H7 (cell line): ENCODE measurements at regions not wholly inside any gene's neighbourhood (a gene's known extent, or its start where the extent isn't known, plus 50 kb on each side); places are given as distances from the start of the nearest gene placed in this dataset.

Source experiments
- DNase-seq: peaks from one replicate; pipeline ENCODE4 v3.0.0; 2012
- H3K27me3 ChIP-seq: 2 replicates; pipeline ENCODE4 v1.6.0; 2011; ENCODE audit warnings: mild to moderate bottlenecking, low read length; ENCODE audit not compliant: control insufficient read depth, insufficient read depth
- H3K36me3 ChIP-seq: replicated peaks from 2 replicates; pipeline ENCODE4 v1.5.1; 2011; ENCODE audit warnings: low read length; ENCODE audit not compliant: control insufficient read depth, insufficient read depth
- H3K4me3 ChIP-seq: 2 replicates; pipeline ENCODE4 v1.5.1; 2011; ENCODE audit warnings: low read depth, mild to moderate bottlenecking, control low read depth, low read length, moderate library complexity; ENCODE audit not compliant: insufficient read depth

- Histone ChIP-seq H3K36me3 (no peaks in the 10 kb centered on the region), H3K27me3 (no peaks in the 10 kb centered on the region), H3K4me3 (no peak overlapping the region)
- no peak for DNase-seq
Observed at GRCh38 chr2:3073041-3073595, 304.5 kb downstream of the EIPR1 start.

GRCh38 chr2:3071685-3072263 is 305.8 kb downstream of the EIPR1 start:
- Histone ChIP-seq H3K27me3 (no peaks in the 10 kb centered on the region), H3K4me3 (no peak overlapping the region), H3K36me3 (no peaks in the 10 kb centered on the region)
- no peak for DNase-seq

GRCh38 chr2:3066831-3067230 is 310.8 kb downstream of the EIPR1 start:
- Histone ChIP-seq H3K4me3 (no peak overlapping the region), H3K36me3 (no peaks in the 10 kb centered on the region), H3K27me3 (no peaks in the 10 kb centered on the region)
- DNase-seq, result no peak

GRCh38 chr2:3065928-3066327 is 311.7 kb downstream of the EIPR1 start:
- Histone ChIP-seq H3K36me3 (no peaks in the 10 kb centered on the region), H3K4me3 (no peak overlapping the region), H3K27me3 (no peaks in the 10 kb centered on the region)
- DNase-seq, result no peak

GRCh38 chr2:3062476-3063260 is 314.9 kb downstream of the EIPR1 start:
- Histone ChIP-seq H3K36me3 (no peaks in the 10 kb centered on the region), H3K27me3 (no peaks in the 10 kb centered on the region), H3K4me3 (no peak overlapping the region)
- no peak for DNase-seq

DNA sequence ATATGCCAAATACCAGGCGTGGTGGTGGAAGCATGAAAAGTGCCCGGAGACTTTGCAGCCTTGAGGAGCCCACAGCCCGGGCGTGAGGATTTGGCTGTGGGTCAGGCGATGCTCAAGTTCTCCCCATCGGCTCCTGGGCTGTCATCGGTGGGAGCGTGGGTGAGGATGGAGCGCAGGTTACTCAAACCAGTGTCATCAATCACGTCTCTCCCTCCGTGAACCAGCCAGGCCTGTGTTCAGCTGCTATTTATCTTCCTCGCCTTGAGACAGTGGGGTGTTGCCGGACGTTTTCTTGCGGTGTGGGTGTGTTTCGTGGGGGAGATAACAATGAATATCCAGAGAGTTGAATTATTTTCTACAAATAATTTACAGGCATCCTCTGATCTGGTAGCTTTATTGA is 317.6 kb downstream of the EIPR1 start:
- no peak for DNase-seq
- no peak overlapping the region for H3K4me3 ChIP-seq
- H3K36me3 ChIP-seq, result no peaks in the 10 kb centered on the region
- H3K27me3 ChIP-seq, result no peaks in the 10 kb centered on the region

- DNase-seq, result no peak
- no peaks in the 10 kb centered on the region for H3K27me3 ChIP-seq
Observed at GRCh38 chr2:3059141-3059925, 318.3 kb downstream of the EIPR1 start.

DNA sequence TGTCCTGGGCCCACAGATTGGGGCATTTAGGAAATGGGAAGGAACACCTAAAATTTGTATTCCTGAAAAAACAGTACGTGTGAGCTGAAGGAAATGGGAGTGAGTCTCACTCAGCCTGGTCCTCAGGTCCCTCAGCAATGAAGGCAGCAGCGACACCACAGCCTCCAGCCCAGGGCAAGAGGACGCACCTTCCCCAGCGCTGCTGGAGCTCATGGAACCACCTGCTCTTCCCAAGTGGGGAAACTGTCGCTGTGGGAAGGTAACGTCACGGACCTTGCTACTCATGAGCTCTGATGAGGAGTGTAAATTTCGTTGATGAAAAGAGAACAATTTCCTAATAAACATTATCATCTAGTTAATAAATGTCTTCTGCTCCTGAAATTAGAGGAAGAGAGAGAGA is 323.6 kb downstream of the EIPR1 start:
- Histone ChIP-seq H3K4me3 (no peak overlapping the region), H3K27me3 (no peaks in the 10 kb centered on the region), H3K36me3 (no peaks in the 10 kb centered on the region)
- DNase-seq, result no peak

More at GRCh38 chr2:3059141-3059925, 318.3 kb downstream of the EIPR1 start:
- Histone ChIP-seq H3K4me3 (no peak overlapping the region), H3K36me3 (no peaks in the 10 kb centered on the region)

DNA sequence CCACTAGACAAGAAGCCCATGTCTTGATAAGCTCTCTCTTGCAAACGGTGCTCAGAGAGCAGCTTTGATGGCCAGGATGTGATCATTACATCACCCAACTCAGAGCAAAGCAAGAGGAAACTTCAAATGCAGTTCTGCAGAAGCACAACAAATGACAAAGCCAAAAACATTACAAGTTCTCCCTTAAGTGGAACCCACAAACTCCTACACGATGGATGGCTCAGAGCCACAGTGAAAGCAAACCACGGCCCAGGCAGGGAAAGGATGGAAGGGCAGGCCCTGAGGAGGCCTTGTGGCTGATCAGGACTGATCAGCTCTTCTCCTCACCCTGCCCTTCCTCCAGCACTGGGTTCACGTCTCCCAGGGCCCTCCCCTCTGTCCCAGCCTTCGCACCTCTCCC is 326.4 kb downstream of the EIPR1 start:
- Histone ChIP-seq H3K27me3 (no peaks in the 10 kb centered on the region), H3K36me3 (no peaks in the 10 kb centered on the region), H3K4me3 (no peak overlapping the region)
- no peak for DNase-seq

DNA sequence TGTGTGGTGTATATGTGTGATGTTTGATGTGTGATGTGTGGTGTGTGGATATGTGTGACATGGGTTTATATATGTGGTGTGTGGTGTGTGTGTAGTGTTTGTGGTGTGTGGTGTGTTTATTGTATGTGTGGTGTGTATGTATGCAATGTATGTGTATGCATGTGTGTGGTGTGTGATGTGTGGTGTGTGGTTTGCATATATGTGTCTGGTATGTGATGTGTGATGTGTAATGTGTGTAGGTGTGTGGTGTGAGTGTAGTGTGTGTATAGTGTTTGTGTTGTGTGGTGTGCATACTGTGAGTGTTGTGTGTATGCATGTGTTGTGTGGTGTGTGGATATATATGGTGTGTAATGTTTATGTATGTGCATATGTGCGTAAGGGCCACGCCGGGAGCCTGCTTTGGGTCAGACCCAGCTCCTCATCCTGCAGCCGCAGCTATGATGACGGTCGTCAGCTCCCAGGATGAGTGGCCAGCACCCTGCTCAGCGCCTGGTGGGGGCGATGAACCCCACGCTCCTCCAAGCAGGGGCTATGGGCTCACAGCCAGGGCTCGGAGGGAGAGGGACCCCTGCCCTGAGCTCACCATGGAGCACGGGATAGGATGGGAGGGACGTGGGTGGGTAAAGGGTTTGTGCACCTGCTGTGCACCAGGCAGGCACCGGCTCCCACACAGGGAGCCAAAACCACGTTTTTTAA is 331.3 kb downstream of the EIPR1 start:
- Histone ChIP-seq H3K36me3 (no peaks in the 10 kb centered on the region), H3K27me3 (no peaks in the 10 kb centered on the region), H3K4me3 (no peak overlapping the region)
- no peak for DNase-seq

GRCh38 chr2:3045318-3045921 is 332.2 kb downstream of the EIPR1 start:
- Histone ChIP-seq H3K4me3 (no peak overlapping the region), H3K27me3 (no peaks in the 10 kb centered on the region), H3K36me3 (no peaks in the 10 kb centered on the region)
- no peak for DNase-seq

DNA sequence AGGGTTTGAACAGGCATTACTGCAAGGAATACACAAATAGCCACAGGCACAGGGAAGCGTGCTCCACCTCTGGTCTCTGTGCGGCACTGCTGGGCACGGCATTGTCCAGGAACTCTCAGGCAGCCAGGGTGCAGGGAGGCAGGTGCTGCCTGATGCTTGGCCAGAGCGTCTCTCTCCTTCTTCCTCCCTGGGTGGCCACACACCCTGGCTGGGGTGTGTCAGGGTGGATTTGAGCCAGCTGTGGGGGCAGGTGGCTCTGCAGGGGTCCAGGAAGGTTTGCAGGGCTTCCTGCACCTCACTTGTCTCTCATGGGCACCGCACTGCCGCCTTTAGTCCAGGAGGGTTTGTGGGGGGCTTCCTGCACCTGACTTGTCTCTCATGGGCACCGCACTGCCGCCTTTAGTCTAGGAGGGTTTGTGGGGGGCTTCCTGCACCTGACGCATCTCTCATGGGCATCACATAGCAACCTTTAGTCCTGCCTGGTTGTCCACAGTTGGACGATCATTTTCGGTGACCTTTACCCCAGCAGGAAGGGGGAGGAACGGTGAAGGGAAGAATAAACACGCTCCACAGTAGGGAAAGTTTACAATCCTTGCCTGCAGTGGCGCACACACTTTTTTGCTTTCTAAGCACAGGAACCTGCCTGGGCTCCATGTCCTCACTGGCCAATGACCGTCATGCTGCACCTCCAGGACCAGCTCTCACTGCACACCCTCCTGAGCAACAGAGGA is 332.9 kb downstream of the EIPR1 start:
- no peak overlapping the region for H3K4me3 ChIP-seq
- no peaks in the 10 kb centered on the region for H3K27me3 ChIP-seq
- H3K36me3 ChIP-seq, result no peaks in the 10 kb centered on the region
- DNase-seq, result no peak

DNA sequence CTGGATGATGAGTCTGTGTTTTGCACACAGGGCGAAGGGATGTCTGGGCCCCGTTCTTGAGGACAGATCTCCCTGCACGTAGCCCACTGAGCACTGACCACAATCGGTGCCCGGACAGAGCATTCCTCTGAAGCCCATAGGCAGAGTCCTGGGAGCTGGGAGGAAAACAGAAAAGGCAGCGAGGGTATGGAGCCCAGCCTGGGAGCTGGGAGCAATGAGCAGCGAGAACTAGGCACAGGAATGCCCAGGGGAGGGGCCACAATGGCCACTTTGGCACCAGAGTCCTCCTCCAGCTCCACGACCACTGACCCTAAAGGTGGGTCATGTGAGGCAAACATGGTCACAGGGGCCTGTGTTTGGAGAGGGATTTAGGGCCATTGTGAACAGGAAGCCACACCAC is 333.9 kb downstream of the EIPR1 start:
- no peak overlapping the region for H3K4me3 ChIP-seq
- DNase-seq, result no peak
- H3K36me3 ChIP-seq, result no peaks in the 10 kb centered on the region
- H3K27me3 ChIP-seq, result no peaks in the 10 kb centered on the region
